HEK293T (cell line): ENCODE measurements at regions not wholly inside any gene's neighbourhood (a gene's known extent, or its start where the extent isn't known, plus 50 kb on each side); places are given as distances from the start of the nearest gene placed in this dataset.
"Not testable (repeated sequence)": the region's sequence is repeated elsewhere in the genome, so short reads cannot be mapped to it uniquely, and the experiment has no call there.

Experiments used
- CTCF ChIA-PET: fragments of 350-600 bp; formaldehyde crosslinking; extraction: SDS; loops from one replicate; lab custom pipeline; 2021; ENCODE audit warnings: antibody characterized with exemption, inconsistent platforms; lab: Yijun Ruan, JAX
- POLR2A ChIA-PET: fragments of 350-600 bp; formaldehyde crosslinking; extraction: SDS; loops from one replicate; lab custom pipeline; 2020; ENCODE audit warnings: antibody characterized with exemption, inconsistent platforms; lab: Yijun Ruan, JAX
- DNase-seq: peaks from one replicate; pipeline ENCODE4 v3.0.0; 2012; ENCODE audit warnings: mixed read lengths; ENCODE audit errors: extremely low spot score
- ARNT ChIP-seq: fragments of 450-650 bp; IDR thresholded peaks from 2 replicates; pipeline ENCODE4 v1.6.1; 2017; ENCODE audit warnings: mild to moderate bottlenecking
- BHLHE40 ChIP-seq: fragments of 450-650 bp; IDR thresholded peaks from 2 replicates; pipeline ENCODE4 v1.6.1; 2016; ENCODE audit warnings: mild to moderate bottlenecking, moderate library complexity, borderline replicate concordance
- CTBP1 ChIP-seq: fragments of 450-650 bp; IDR thresholded peaks from 2 replicates; pipeline ENCODE4 v1.6.1; 2016; ENCODE audit warnings: borderline replicate concordance
- ELF4 ChIP-seq: fragments of 450-650 bp; IDR thresholded peaks from 2 replicates; pipeline ENCODE4 v1.6.1; 2017; ENCODE audit warnings: antibody characterized with exemption
- FOXA1 ChIP-seq: fragments of 450-650 bp; IDR thresholded peaks from 2 replicates; pipeline ENCODE4 v1.6.1; 2016; ENCODE audit warnings: mild to moderate bottlenecking
- FOXK2 ChIP-seq: fragments of 450-650 bp; IDR thresholded peaks from 2 replicates; pipeline ENCODE4 v1.6.1; 2016; ENCODE audit warnings: mild to moderate bottlenecking
- FOXM1 ChIP-seq: fragments of 450-650 bp; IDR thresholded peaks from 2 replicates; pipeline ENCODE4 v1.6.1; 2017; ENCODE audit warnings: mild to moderate bottlenecking, borderline replicate concordance
- HDGF ChIP-seq: fragments of 450-650 bp; IDR thresholded peaks from 2 replicates; pipeline ENCODE4 v1.6.1; 2017; ENCODE audit warnings: antibody characterized with exemption, borderline replicate concordance
- L3MBTL2 ChIP-seq: fragments of 450-650 bp; conservative IDR thresholded peaks from 2 replicates; pipeline ENCODE4 v1.6.1; 2016; ENCODE audit warnings: mild to moderate bottlenecking
- LEF1 ChIP-seq: fragments of 450-650 bp; IDR thresholded peaks from 2 replicates; pipeline ENCODE4 v1.6.1; 2017; ENCODE audit warnings: mild to moderate bottlenecking, borderline replicate concordance
- NFRKB ChIP-seq: fragments of 450-650 bp; IDR thresholded peaks from 2 replicates; pipeline ENCODE4 v1.6.1; 2016; ENCODE audit warnings: mild to moderate bottlenecking, moderate library complexity
- SP1 ChIP-seq: fragments of 450-650 bp; IDR thresholded peaks from 2 replicates; pipeline ENCODE4 v1.6.1; 2017
- SUZ12 ChIP-seq: fragments of 450-650 bp; IDR thresholded peaks from 2 replicates; pipeline ENCODE4 v1.6.1; 2016; ENCODE audit warnings: mild to moderate bottlenecking
- TARDBP ChIP-seq: fragments of 450-650 bp; IDR thresholded peaks from 2 replicates; pipeline ENCODE4 v1.6.1; 2016
- ZNF384 ChIP-seq: fragments of 450-650 bp; IDR thresholded peaks from 2 replicates; pipeline ENCODE4 v1.6.1; 2016
- TF ChIP-seq, protein P1 (sequence below): fragments of 450-650 bp; IDR thresholded peaks from 2 replicates; pipeline ENCODE4 v1.6.1; 2016

DNA sequence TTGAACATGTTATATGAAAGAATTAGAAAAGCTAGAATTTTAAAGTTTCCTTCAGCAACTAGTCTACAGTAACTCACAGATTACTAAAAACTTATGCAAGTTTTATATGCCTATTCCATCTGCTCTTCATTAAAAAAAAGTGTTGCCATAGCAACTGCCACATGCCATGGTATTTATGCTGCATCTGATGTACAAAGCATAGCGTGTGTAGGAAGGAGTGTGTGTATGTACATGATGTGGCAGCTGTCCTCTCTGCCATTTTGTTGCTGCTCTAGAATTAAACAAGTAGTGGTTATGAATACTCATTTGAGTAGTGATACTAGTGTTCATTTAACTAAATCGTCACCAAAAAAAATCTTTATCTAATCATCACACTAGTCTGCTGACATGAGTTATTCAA, 593.5 kb downstream of the CETN3 start:
- ChIA-PET POLR2A (no interaction called here), CTCF (no interaction called here)
- no peak for DNase-seq
- no peak for TF ChIP-seq ZNF384
- TF ChIP-seq BHLHE40: no peak
- TF ChIP-seq SP1: no peak
- no peak for TF ChIP-seq HDGF
- TF ChIP-seq L3MBTL2: no peak
- TF ChIP-seq, protein P1, sequence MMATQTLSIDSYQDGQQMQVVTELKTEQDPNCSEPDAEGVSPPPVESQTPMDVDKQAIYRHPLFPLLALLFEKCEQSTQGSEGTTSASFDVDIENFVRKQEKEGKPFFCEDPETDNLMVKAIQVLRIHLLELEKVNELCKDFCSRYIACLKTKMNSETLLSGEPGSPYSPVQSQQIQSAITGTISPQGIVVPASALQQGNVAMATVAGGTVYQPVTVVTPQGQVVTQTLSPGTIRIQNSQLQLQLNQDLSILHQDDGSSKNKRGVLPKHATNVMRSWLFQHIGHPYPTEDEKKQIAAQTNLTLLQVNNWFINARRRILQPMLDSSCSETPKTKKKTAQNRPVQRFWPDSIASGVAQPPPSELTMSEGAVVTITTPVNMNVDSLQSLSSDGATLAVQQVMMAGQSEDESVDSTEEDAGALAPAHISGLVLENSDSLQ: no peak
- TF ChIP-seq FOXA1: no peak
- TF ChIP-seq FOXM1: no peak
- TF ChIP-seq SUZ12: no peak
- no peak for TF ChIP-seq NFRKB
- no peak for TF ChIP-seq FOXK2
- no peak for TF ChIP-seq CTBP1
- no peak for TF ChIP-seq LEF1
- no peak for TF ChIP-seq TARDBP

DNA sequence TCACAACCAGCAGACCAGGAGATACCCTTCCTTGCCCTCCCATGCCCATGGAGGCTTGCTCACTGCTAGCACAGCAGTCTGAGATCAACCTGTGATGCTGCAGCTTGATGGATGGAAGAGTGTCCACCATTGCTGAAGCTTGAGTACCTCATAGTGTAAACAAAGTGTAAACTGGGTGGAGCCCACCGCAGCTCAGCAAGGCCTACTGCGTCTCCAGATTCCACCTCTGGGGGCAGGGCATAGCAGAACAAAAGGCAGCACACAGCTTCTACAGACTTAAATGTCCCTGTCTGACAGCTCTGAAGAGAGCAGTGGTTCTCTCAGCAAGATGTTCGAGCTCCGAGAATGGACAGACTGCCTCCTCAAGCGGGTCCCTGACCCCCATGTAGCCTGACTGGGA, 608.8 kb downstream of the CETN3 start:
- DNase-seq, POLR2A ChIA-PET, CTCF ChIA-PET: not testable (repeated sequence)

DNA sequence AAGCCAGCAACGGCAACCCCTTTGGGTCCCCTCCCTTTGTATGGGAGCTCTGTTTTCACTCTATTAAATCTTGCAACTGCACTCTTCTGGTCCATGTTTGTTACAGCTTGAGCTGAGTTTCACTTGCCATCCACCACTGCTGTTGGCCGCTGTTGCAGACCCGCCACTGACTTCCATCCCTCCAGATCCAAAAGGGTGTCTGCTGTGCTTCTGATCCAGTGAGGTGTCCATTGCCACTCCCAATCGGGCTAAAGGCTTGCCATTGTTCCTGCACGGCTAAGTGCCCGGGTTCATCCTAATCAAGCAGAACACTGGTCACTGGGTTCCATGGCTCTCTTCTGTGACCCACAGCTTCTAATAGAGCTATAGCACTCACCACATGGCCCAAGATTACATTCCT, 615.1 kb downstream of the CETN3 start:
- CTCF ChIA-PET, POLR2A ChIA-PET, DNase-seq: not testable (repeated sequence)

DNA sequence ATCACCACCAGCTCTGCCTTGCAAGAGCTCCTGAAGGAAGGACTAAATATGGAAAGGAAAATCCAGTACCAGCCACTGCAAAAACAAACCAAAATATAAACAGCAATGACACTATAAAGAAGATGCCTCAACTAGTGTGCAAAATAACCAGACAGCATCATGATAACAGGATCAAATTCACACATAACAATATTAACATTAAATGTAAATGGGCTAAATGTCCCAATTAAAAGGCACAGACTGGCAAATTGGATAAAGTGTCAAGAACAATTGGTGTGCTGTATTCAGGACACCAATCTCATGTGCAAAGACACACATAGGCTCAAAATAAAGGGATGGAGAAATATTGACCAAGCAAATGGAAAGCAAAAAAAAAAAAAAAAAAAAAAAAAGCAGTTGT, 629.8 kb downstream of the CETN3 start:
- DNase-seq, CTCF ChIA-PET, POLR2A ChIA-PET: not testable (repeated sequence)

DNA sequence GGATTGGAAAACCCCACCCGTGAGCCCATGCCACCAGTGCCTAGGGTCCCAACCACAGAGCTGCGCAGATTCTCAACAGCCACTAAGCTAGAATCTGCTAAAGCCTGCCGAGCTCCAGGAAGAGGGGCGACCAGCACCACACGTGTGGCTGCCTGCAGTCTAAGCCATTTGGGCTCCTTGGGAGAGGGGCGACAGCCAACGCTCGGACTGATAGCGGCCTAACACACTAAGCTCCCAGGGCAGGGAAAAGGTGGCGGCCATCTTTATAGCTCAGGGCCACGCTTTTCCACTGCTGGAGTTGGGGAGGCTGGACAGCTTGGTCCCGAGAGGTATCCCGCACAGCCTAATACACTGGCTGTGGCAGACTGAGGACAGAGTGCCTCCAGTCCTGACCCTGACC, 631.8 kb downstream of the CETN3 start:
- CTCF ChIA-PET: no interaction called here
- no peak for DNase-seq
- POLR2A ChIA-PET: no interaction called here
- no peak for TF ChIP-seq FOXA1
- TF ChIP-seq L3MBTL2: no peak
- TF ChIP-seq LEF1: no peak
- TF ChIP-seq SUZ12: no peak
- TF ChIP-seq FOXM1: no peak
- no peak for TF ChIP-seq ARNT
- TF ChIP-seq ELF4: no peak

DNA sequence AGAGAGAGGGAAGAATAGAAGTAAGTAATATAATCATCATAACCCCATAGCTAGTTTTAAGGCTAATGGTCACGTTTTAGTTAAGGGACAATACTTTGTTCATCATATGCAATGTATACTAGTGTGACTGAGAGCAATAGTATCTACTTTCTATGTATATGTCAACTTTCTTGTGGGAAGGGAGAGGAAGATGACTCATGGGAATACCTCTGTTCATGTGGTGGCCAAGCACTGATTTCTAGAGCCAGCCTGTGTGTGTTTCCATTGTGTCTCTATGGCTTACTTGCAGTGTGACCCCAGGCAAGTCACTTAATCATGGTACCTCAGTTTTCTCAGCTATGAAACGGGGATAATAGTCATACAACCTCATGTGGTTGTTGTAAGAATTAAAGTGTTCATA, 639.6 kb downstream of the CETN3 start:
- TF ChIP-seq HDGF (no peak), FOXA1 (no peak)
- TF ChIP-seq, protein P1: no peak
- POLR2A ChIA-PET: no interaction called here
- no peak for DNase-seq
- CTCF ChIA-PET: no interaction called here

DNA sequence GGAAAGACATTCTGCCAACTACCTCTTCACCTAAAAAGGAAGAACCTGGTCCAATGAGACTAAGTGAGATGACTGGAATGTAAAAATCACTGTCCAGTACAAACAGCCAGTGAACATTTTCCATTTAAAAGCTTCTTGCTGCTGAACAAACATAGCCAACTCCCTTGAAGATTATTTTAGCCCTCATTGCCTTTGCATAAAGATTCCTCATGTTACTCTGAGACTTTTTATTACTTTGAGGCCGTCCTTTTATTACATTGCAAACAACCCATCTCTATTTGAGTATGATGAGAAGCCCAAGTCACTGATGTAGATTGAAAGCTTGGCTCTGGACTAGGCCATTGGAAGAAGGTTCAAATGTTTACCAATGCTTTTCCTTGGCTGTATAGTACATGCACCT, 649.8 kb downstream of the CETN3 start:
- ChIA-PET POLR2A (no interaction called here), CTCF (no interaction called here)
- no peak for DNase-seq
- TF ChIP-seq L3MBTL2: no peak
- no peak for TF ChIP-seq BHLHE40
- TF ChIP-seq FOXK2: no peak
- TF ChIP-seq CTBP1: no peak
- no peak for TF ChIP-seq ARNT

DNA sequence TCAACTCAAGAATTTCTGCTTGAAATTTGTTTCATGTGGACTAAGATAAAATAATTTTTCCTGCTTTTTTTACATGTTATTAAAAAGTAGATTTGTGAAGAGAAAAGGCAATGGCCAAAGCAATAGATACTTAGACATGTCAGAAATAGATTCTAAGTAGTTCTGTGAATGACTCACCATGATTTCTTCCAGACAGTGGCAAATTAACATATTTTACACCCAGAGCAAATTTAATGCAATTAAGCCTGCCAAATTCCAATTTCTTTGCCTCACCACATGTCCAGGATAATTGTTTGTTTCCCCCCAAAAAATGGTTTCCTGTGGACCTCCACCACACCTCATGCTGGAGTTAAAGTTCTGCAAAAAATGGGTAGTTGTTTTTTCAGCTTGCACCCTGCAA, 651.4 kb downstream of the CETN3 start:
- ChIA-PET CTCF (no interaction called here), POLR2A (no interaction called here)
- DNase-seq: no peak
- TF ChIP-seq, protein P1: no peak
- TF ChIP-seq HDGF: no peak
- TF ChIP-seq ARNT: no peak

DNA sequence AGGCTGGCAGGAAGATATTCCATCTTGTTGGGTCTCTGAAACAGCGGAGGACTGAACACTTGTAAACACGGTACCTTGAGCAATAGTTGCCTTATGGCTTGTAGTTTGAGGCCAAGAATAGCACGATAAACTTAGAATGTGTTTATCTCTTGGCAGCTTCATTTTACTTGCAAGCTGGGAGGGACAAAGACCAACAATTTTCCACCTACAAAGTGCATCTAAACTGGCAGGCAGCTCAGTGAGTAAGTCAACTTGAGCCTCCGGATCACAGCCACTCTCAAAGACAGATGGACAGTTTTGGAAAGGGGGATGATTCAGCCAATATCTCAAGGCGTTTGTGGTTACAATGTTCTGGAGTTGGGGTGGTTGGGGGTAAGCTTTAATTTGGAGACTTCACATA, 652.6 kb downstream of the CETN3 start:
- no peak for DNase-seq
- TF ChIP-seq L3MBTL2: no peak
- no peak for TF ChIP-seq FOXA1
- TF ChIP-seq, protein P1: no peak
- no peak for TF ChIP-seq LEF1
- no peak for TF ChIP-seq ZNF384
- TF ChIP-seq SP1: no peak
- no peak for TF ChIP-seq TARDBP
- TF ChIP-seq BHLHE40: no peak
- TF ChIP-seq NFRKB: no peak
- no peak for TF ChIP-seq ARNT
- TF ChIP-seq FOXM1: no peak
- no peak for TF ChIP-seq HDGF
- no peak for TF ChIP-seq SUZ12
- no peak for TF ChIP-seq CTBP1
- no peak for TF ChIP-seq FOXK2
- TF ChIP-seq ELF4: no peak
- ChIA-PET POLR2A (no interaction called here), CTCF (no interaction called here)
